ENCODE measurements at regions not wholly inside any gene's neighbourhood (a gene's known extent, or its start where the extent isn't known, plus 50 kb on each side); places are given as distances from the start of the nearest gene placed in this dataset.

- no peak for DNase-seq
These were observed 159.3 kb downstream of the CAND1 start for GRCh38 chr12:67428431-67428830.

- no peak for DNase-seq
These were observed 161.7 kb downstream of the CAND1 start for GRCh38 chr12:67430708-67431335.

- DNase-seq, result no peak
These were observed 162.4 kb downstream of the CAND1 start for GRCh38 chr12:67431411-67432020.

- no peak for DNase-seq
These were observed 164.4 kb downstream of the CAND1 start for GRCh38 chr12:67433385-67434175.

GRCh38 chr12:67434671-67435370 lies 165.7 kb downstream of the CAND1 start:
- no peak for DNase-seq

GRCh38 chr12:67436230-67436629 lies 167.1 kb downstream of the CAND1 start:
- DNase-seq, result no peak

- DNase-seq, result no peak
These were observed 167.9 kb downstream of the CAND1 start for GRCh38 chr12:67437011-67437410.

- no peak for DNase-seq
These were observed 170.5 kb downstream of the CAND1 start for GRCh38 chr12:67439611-67440010.

GRCh38 chr12:67441736-67442346 lies 172.7 kb downstream of the CAND1 start:
- peak; percentile 76 for DNase-seq

GRCh38 chr12:67442347-67442841 lies 173.2 kb downstream of the CAND1 start:
- DNase-seq, result no peak

GRCh38 chr12:67442896-67443295 lies 173.7 kb downstream of the CAND1 start:
- DNase-seq, result no peak

- no peak for DNase-seq
These were observed 175.4 kb downstream of the CAND1 start for GRCh38 chr12:67444542-67444941.

GRCh38 chr12:67446716-67447115 lies 177.6 kb downstream of the CAND1 start:
- DNase-seq, result no peak

- DNase-seq, result no peak
These were observed 178.0 kb downstream of the CAND1 start for GRCh38 chr12:67447180-67447579.

- DNase-seq, result no peak
These were observed 180.5 kb downstream of the CAND1 start for GRCh38 chr12:67449591-67450052.

GRCh38 chr12:67450441-67450840 lies 181.3 kb downstream of the CAND1 start:
- no peak for DNase-seq

- no peak for DNase-seq
These were observed 182.0 kb downstream of the CAND1 start for GRCh38 chr12:67451206-67451605.

- no peak for DNase-seq
These were observed 183.1 kb downstream of the CAND1 start for GRCh38 chr12:67452119-67452805.

GRCh38 chr12:67453191-67453590 lies 184.0 kb downstream of the CAND1 start:
- DNase-seq, result no peak

- no peak for DNase-seq
These were observed 186.1 kb downstream of the CAND1 start for GRCh38 chr12:67455236-67455635.

GRCh38 chr12:67456431-67456901 lies 187.3 kb downstream of the CAND1 start:
- no peak for DNase-seq

- DNase-seq, result no peak
These were observed 188.0 kb downstream of the CAND1 start for GRCh38 chr12:67457136-67457535.
